ENCODE measurements at regions not wholly inside any gene's neighbourhood (a gene's known extent, or its start where the extent isn't known, plus 50 kb on each side); places are given as distances from the start of the nearest gene placed in this dataset.
"Not testable (repeated sequence)": the region's sequence is repeated elsewhere in the genome, so short reads cannot be mapped to it uniquely, and the experiment has no call there.

GRCh38 chr16:16625140-16625539 lies 246.2 kb downstream of the NPIPA7 start:
- not testable (repeated sequence) for TF ChIP-seq CTCF, EZH2, EZH2phosphoT487 (IDR thresholded peaks at IDR 0.05)

All from neural progenitor cell (in vitro differentiated cells).